K562 (cell line): ENCODE measurements at regions not wholly inside any gene's neighbourhood (a gene's known extent, or its start where the extent isn't known, plus 50 kb on each side); places are given as distances from the start of the nearest gene placed in this dataset.

ENCODE experiments used
- CEBPB ChIP-seq: fragments of 450-650 bp; IDR thresholded peaks from 2 replicates; pipeline ENCODE4 v1.6.1; 2016; ENCODE audit warnings: missing genetic modification characterization, missing compliant biosample characterization
- CREM ChIP-seq: IDR thresholded peaks from 2 replicates; pipeline ENCODE4 v1.6.1; 2014; ENCODE audit warnings: antibody characterized with exemption, low read depth
- CTCF ChIP-seq, 3 experiments: IDR thresholded peaks in 2 of 3; conservative IDR thresholded peaks in 1 of 3; 2 replicates each; pipeline ENCODE4 v1.5.1; 2011 to 2012; ENCODE audit warnings: low read length in 3 of 3, mild to moderate bottlenecking in 3 of 3, control low read depth in 2 of 3, improper control_type of control experiment in 1 of 3, inconsistent platforms in 1 of 3, low read depth in 1 of 3, mixed read lengths in 1 of 3, moderate library complexity in 1 of 3; ENCODE audit not compliant: insufficient read depth in 2 of 3
- EZH2 ChIP-seq: IDR thresholded peaks from 2 replicates; pipeline ENCODE4 v1.6.1; 2012; ENCODE audit warnings: low read depth, mild to moderate bottlenecking, inconsistent platforms, low read length, borderline replicate concordance
- POLR2A ChIP-seq: fragments of 450-650 bp; conservative IDR thresholded peaks from 2 replicates; pipeline ENCODE4 v1.6.1; 2016
- TRIM28 ChIP-seq: fragments of 450-650 bp; IDR thresholded peaks from 2 replicates; pipeline ENCODE4 v1.6.1; 2017

GRCh38 chr7:159271781-159272180 is 127.1 kb upstream of the VIPR2 start:
- TF ChIP-seq CREM = no peak
- TF ChIP-seq TRIM28 = no peak
- TF ChIP-seq EZH2 = no peak
- TF ChIP-seq CTCF (IDR thresholded peaks at IDR 0.05 in 2 of 3, conservative IDR thresholded peaks at IDR 0.05 in 1 of 3; ENCODE audit: insufficient read depth in 2 of 3, low read depth in 1 of 3, low read length in 3 of 3) = no peak
- no peak for TF ChIP-seq POLR2A
- TF ChIP-seq CEBPB (tag) = no peak
